H1 (cell line): ENCODE measurements at regions not wholly inside any gene's neighbourhood (a gene's known extent, or its start where the extent isn't known, plus 50 kb on each side); places are given as distances from the start of the nearest gene placed in this dataset.

Experiments used
- CTCF ChIA-PET: fragments of 300-600 bp; sonication (Branson Sonifier 250); formaldehyde crosslinking; loops from one replicate; lab custom pipeline; 2021; ENCODE audit not compliant: partially characterized antibody; lab: Charles Lee
- POLR2A ChIA-PET: fragments of 300-600 bp; sonication (Branson Sonifier 250); formaldehyde crosslinking; loops from one replicate; lab custom pipeline; 2021; ENCODE audit warnings: inconsistent platforms; ENCODE audit not compliant: partially characterized antibody; lab: Charles Lee
- DNase-seq, 2 experiments: peaks; one replicate each; pipeline versions ENCODE4 v3.0.0 to v3.0.0-alpha.2; 2010 to 2022; ENCODE audit warnings: low spot score in 2 of 2, low read depth in 1 of 2, mixed read lengths in 1 of 2
- FAIRE-seq: peaks from 2 replicates; lab custom pipeline; 2011; peaks lifted over from hg19 to GRCh38; lab: Jason Lieb, UNC
- H2AFZ ChIP-seq: 2 replicates; pipeline ENCODE4 v1.8.1; 2012; ENCODE audit warnings: low read length, inconsistent platforms
- H2AK5ac ChIP-seq: 2 replicates; pipeline ENCODE4 v1.6.1; 2013; ENCODE audit warnings: low read depth, low read length
- H2BK120ac ChIP-seq: replicated peaks from 2 replicates; pipeline ENCODE3; 2013; ENCODE audit warnings: low read depth, low read length, inconsistent platforms
- H2BK12ac ChIP-seq: 2 replicates; pipeline ENCODE4 v1.6.1; 2013; ENCODE audit warnings: low read depth, low read length
- H2BK15ac ChIP-seq: 2 replicates; pipeline ENCODE4 v1.6.1; 2013; ENCODE audit warnings: low read length
- H2BK20ac ChIP-seq: 2 replicates; pipeline ENCODE4 v1.6.1; 2013; ENCODE audit warnings: low read length
- H2BK5ac ChIP-seq: 2 replicates; pipeline ENCODE4 v1.6.1; 2013; ENCODE audit warnings: low read depth, low read length
- H3K14ac ChIP-seq: 2 replicates; pipeline ENCODE4 v1.6.1; 2013; ENCODE audit warnings: inconsistent platforms; ENCODE audit not compliant: insufficient read length
- H3K18ac ChIP-seq: 2 replicates; pipeline ENCODE4 v1.6.1; 2013; ENCODE audit warnings: low read length; ENCODE audit errors: extremely low read depth
- H3K23ac ChIP-seq: 2 replicates; pipeline ENCODE4 v1.6.1; 2013; ENCODE audit warnings: inconsistent platforms; ENCODE audit not compliant: insufficient read length
- H3K23me2 ChIP-seq: 2 replicates; pipeline ENCODE4 v1.6.1; 2013; ENCODE audit warnings: low read depth, low read length
- H3K27ac ChIP-seq: 2 replicates; pipeline ENCODE4 v1.6.1; 2011; ENCODE audit warnings: low read depth, low read length, inconsistent platforms
- H3K27me3 ChIP-seq, 4 experiments: replicated peaks in 1 of 4; 1 replicate in 1 of 4; 2 replicates in 3 of 4; pipeline versions ENCODE4 v1.6.1 to v1.8.1; 2011 to 2013; ENCODE audit warnings: low read length in 3 of 4, mild to moderate bottlenecking in 3 of 4, inconsistent platforms in 2 of 4, mixed read lengths in 2 of 4, moderate library complexity in 1 of 4; ENCODE audit not compliant: control insufficient read depth in 3 of 4, insufficient read depth in 3 of 4; ENCODE audit errors: extremely low read depth in 1 of 4
- H3K36me3 ChIP-seq, 4 experiments: 2 replicates each; pipeline versions ENCODE4 v1.6.1 to v1.8.1; 2011 to 2013; ENCODE audit warnings: mild to moderate bottlenecking in 4 of 4, low read length in 3 of 4, moderate library complexity in 2 of 4, control low read depth in 1 of 4, inconsistent platforms in 1 of 4; ENCODE audit not compliant: insufficient read depth in 4 of 4, control insufficient read depth in 2 of 4
- H3K4ac ChIP-seq: replicated peaks from 2 replicates; pipeline ENCODE3; 2013; ENCODE audit warnings: low read length, low read depth, mixed read lengths, inconsistent platforms; ENCODE audit not compliant: insufficient read length
- H3K4me1 ChIP-seq, 4 experiments: replicated peaks in 1 of 4; 1 replicate in 1 of 4; 2 replicates in 3 of 4; pipeline versions ENCODE4 v1.6.1 to v1.8.1; 2011 to 2013; ENCODE audit warnings: low read length in 3 of 4, inconsistent platforms in 2 of 4, mixed read lengths in 1 of 4; ENCODE audit not compliant: insufficient read depth in 4 of 4, control insufficient read depth in 3 of 4
- H3K4me2 ChIP-seq, 2 experiments: 2 replicates each; pipeline versions ENCODE4 v1.6.1 to v1.8.1; 2011 to 2013; ENCODE audit warnings: low read depth in 2 of 2, low read length in 2 of 2, control low read depth in 1 of 2, inconsistent platforms in 1 of 2, mild to moderate bottlenecking in 1 of 2; ENCODE audit not compliant: insufficient read depth in 1 of 2
- H3K4me3 ChIP-seq, 4 experiments: fragments of 200-600, 300-600 bp in 1 of 4; sonication (generic), shearing (Covaris generic), sonication (Bioruptor Twin) in 1 of 4; 2 replicates each; pipeline versions ENCODE4 v1.5.1 to v1.8.1; 2011 to 2016; ENCODE audit warnings: low read length in 4 of 4, low read depth in 3 of 4, control low read depth in 2 of 4, inconsistent platforms in 2 of 4, mild to moderate bottlenecking in 2 of 4, mixed read lengths in 1 of 4, moderate library complexity in 1 of 4; ENCODE audit not compliant: insufficient read depth in 2 of 4; ENCODE audit errors: extremely low read depth in 1 of 4
- H3K56ac ChIP-seq: replicated peaks from 2 replicates; pipeline ENCODE3; 2013; ENCODE audit warnings: low read depth, mild to moderate bottlenecking, mixed read lengths, low read length, inconsistent platforms; ENCODE audit not compliant: insufficient read length
- H3K79me1 ChIP-seq: 2 replicates; pipeline ENCODE4 v1.6.1; 2013; ENCODE audit warnings: low read depth, low read length, control low read depth
- H3K79me2 ChIP-seq, 2 experiments: 2 replicates each; pipeline versions ENCODE4 v1.6.1 to v1.8.1; 2012 to 2013; ENCODE audit warnings: low read length in 2 of 2, mild to moderate bottlenecking in 2 of 2, inconsistent platforms in 1 of 2; ENCODE audit not compliant: insufficient read depth in 2 of 2, control insufficient read depth in 1 of 2
- H3K9ac ChIP-seq, 4 experiments: replicated peaks in 1 of 4; 1 replicate in 1 of 4; 2 replicates in 3 of 4; pipeline versions ENCODE4 v1.6.1 to v1.8.1; 2011 to 2013; ENCODE audit warnings: low read depth in 3 of 4, low read length in 3 of 4, control low read depth in 2 of 4, mild to moderate bottlenecking in 2 of 4, moderate library complexity in 2 of 4, inconsistent platforms in 1 of 4; ENCODE audit errors: extremely low read depth in 1 of 4
- H3K9me3 ChIP-seq, 2 experiments: 2 replicates each; pipeline versions ENCODE4 v1.6.1 to v1.8.1; 2012 to 2013; ENCODE audit warnings: mild to moderate bottlenecking in 2 of 2, moderate library complexity in 2 of 2, control low read depth in 1 of 2, inconsistent platforms in 1 of 2, low read depth in 1 of 2, low read length in 1 of 2, mixed read lengths in 1 of 2; ENCODE audit not compliant: insufficient read depth in 2 of 2
- H4K20me1 ChIP-seq, 2 experiments: replicated peaks in 1 of 2; 2 replicates each; pipeline versions ENCODE3 to v1.8.1; 2011 to 2013; ENCODE audit warnings: inconsistent platforms in 2 of 2, low read length in 2 of 2, mild to moderate bottlenecking in 1 of 2; ENCODE audit not compliant: insufficient read depth in 2 of 2, control insufficient read depth in 1 of 2
- H4K5ac ChIP-seq: 2 replicates; pipeline ENCODE4 v1.6.1; 2013; ENCODE audit warnings: low read length, low read depth, mixed read lengths, inconsistent platforms; ENCODE audit not compliant: insufficient read length
- H4K8ac ChIP-seq: 2 replicates; pipeline ENCODE4 v1.8.0; 2013; ENCODE audit warnings: mild to moderate bottlenecking, moderate library complexity, low read length, inconsistent platforms; ENCODE audit not compliant: insufficient read depth; ENCODE audit errors: extremely low read depth
- H4K91ac ChIP-seq: replicated peaks from 2 replicates; pipeline ENCODE3; 2013; ENCODE audit warnings: low read length, mixed read lengths, inconsistent platforms; ENCODE audit not compliant: insufficient read length
- CHD2 ChIP-seq: IDR thresholded peaks from 2 replicates; pipeline ENCODE4 v1.6.1; 2012; ENCODE audit warnings: low read length, improper control_type of control experiment
- GABPA ChIP-seq: IDR thresholded peaks from 2 replicates; pipeline ENCODE4 v1.6.1; 2011; ENCODE audit warnings: mild to moderate bottlenecking, low read length, moderate library complexity, borderline replicate concordance; ENCODE audit not compliant: insufficient read depth
- MAX ChIP-seq: IDR thresholded peaks from 2 replicates; pipeline ENCODE4 v1.6.1; 2012; ENCODE audit warnings: inconsistent platforms
- SIX5 ChIP-seq: IDR thresholded peaks from 2 replicates; pipeline ENCODE4 v1.6.1; 2011; ENCODE audit warnings: mild to moderate bottlenecking, low read depth, low read length
- SRF ChIP-seq: IDR thresholded peaks from 2 replicates; pipeline ENCODE4 v1.6.1; 2011; ENCODE audit warnings: mild to moderate bottlenecking, low read depth, low read length, moderate library complexity
- WGBS, 2 experiments: shearing (Covaris generic) in 1 of 2; methylation state at CpG; one replicate each; pipeline versions ENCODE4 v1.1.6 to v1.1.7; 2013 to 2015; ENCODE audit warnings: low lambda C conversion rate in 2 of 2, mixed read lengths in 2 of 2, inconsistent platforms in 1 of 2, low coverage in 1 of 2, missing lambda C conversion rate in 1 of 2; ENCODE audit not compliant: insufficient replicate concordance in 2 of 2, insufficient coverage in 1 of 2, insufficient read length in 1 of 2; ENCODE audit errors: extremely low coverage in 1 of 2, missing lambda C conversion rate in 1 of 2; 5-methylcytosine and 5-hydroxymethylcytosine counted together

- H3K27me3 ChIP-seq: no peaks in the 10 kb centered on the region
- no peak overlapping the region for H3K56ac ChIP-seq
- H2BK15ac ChIP-seq: no peak overlapping the region
- H4K91ac ChIP-seq: no peak overlapping the region
- H2AFZ ChIP-seq: no peak overlapping the region
- no peaks in the 10 kb centered on the region for H3K36me3 ChIP-seq
- no peak overlapping the region for H4K5ac ChIP-seq
- no peak for DNase-seq
- WGBS, 2 experiments: 92% methylated on average over 1 of the region's 1 CpG; no CpG with 5 or more reads in 1 of the 2 experiments
- no peak for TF ChIP-seq GABPA
- TF ChIP-seq SRF: no peak
- no peak for TF ChIP-seq MAX
- TF ChIP-seq SIX5: no peak
- TF ChIP-seq CHD2: no peak
- TF ChIP-seq, all 59 proteins: peak for 0
- no peaks in the 10 kb centered on the region for H3K79me1 ChIP-seq
- H2BK120ac ChIP-seq: no peak overlapping the region
- H3K4me2 ChIP-seq: no peak overlapping the region
- no peaks in the 10 kb centered on the region for H4K20me1 ChIP-seq
- no peak overlapping the region for H3K23ac ChIP-seq
- H3K18ac ChIP-seq: no peak overlapping the region
- CTCF ChIA-PET: interaction anchor here (0.8 kb wide), 1 partner anchor 39 kb away, joined by 3 read pairs; no protein-coding TSS in a partner anchor
- no peak overlapping the region for H3K27ac ChIP-seq
- H3K4ac ChIP-seq: no peak overlapping the region
- no peak overlapping the region for H4K8ac ChIP-seq
- H3K9me3 ChIP-seq: no peaks in the 10 kb centered on the region
- no peak overlapping the region for H3K14ac ChIP-seq
- no peak overlapping the region for H2AK5ac ChIP-seq
- no peak overlapping the region for H3K9ac ChIP-seq
- no peak overlapping the region for H2BK12ac ChIP-seq
- H3K4me3 ChIP-seq: no peak overlapping the region
- no peaks in the 10 kb centered on the region for H3K23me2 ChIP-seq
- no peaks in the 10 kb centered on the region for H3K4me1 ChIP-seq
- no peak for FAIRE-seq
- POLR2A ChIA-PET: no interaction called here
- no peaks in the 10 kb centered on the region; a peak in 1 of 4 replicates for H3K79me2 ChIP-seq
- H2BK20ac ChIP-seq: no peak overlapping the region
- no peak overlapping the region for H2BK5ac ChIP-seq
Observed at GRCh38 chr9:120259100-120259499, 320.9 kb downstream of the CDK5RAP2 start.
